HG02588 (cell line): ENCODE measurements at regions not wholly inside any gene's neighbourhood (a gene's known extent, or its start where the extent isn't known, plus 50 kb on each side); places are given as distances from the start of the nearest gene placed in this dataset.

ENCODE experiments used
- ATAC-seq: cut with Tn5 transposase; IDR thresholded peaks from one replicate; pipeline ENCODE4 v1.9.1; 2021; ENCODE audit warnings: mild to moderate bottlenecking, moderate library complexity; ENCODE audit not compliant: unreplicated experiment

DNA sequence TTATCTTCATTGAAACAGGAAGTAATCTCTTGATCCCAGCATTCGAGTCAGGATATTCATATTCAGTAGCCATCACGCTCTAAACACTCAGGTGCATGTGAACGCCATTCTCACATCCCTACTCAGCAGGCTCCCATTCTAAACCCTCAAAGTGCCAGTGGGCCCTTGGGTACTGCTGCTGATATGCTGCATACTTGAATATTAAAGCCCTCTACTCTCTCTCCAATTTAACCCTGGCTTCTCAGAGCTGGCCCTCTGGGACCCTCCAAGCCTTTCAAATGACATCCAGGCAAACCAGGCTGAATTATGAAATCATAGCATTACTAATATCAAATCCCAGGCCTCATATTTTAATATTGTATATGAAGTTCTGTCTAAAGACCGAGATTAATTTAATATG is 468.2 kb downstream of the NUF2 start:
- no peak for ATAC-seq

GRCh38 chr1:163794551-163794950 is 472.8 kb downstream of the NUF2 start:
- no peak for ATAC-seq

- no peak for ATAC-seq
Measured at GRCh38 chr1:163796394-163796821, 474.7 kb downstream of the NUF2 start.

DNA sequence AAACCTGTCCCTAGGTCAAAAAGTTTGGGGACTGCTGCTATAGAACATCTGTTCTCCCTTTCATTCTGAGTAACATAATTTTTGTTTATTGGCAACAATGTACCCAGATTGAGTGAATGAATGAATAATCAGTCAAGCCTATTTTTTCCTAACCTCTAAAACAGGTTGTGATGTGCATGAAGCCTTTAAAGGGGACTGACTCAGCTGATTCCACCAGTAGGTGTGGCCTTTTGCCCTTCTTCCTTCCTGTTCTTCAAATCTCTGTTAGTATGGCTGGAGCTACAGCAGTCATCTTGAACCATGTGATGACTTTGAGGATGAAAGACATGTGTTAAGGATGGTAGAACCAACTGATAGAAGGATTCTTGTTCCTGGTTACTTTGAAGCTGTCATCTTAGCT is 476.1 kb downstream of the NUF2 start:
- no peak for ATAC-seq

- no peak for ATAC-seq
Measured at GRCh38 chr1:163799190-163799805, 477.5 kb downstream of the NUF2 start.

- ATAC-seq = no peak
Measured at GRCh38 chr1:163807331-163808049, 485.7 kb downstream of the NUF2 start.

- no peak for ATAC-seq
Measured at GRCh38 chr1:163813251-163813650, 491.5 kb downstream of the NUF2 start.

DNA sequence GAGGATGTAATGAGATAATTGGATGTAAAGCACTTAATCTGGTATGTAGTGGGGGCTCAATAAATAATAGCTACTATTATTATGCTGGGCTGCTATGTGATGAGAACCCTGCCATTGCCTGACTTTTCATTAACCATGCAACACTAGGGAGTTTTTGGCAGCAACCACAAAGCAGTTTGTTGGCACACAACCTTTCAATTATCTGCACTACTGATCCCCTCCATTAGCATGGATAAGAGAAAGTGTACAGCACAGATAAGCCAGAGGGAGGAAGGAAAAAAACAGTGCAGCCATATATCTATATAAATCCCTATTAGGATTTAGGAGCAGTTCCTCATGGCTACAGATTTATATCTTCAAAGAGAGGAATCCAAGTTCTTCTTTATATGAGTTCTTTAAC is 498.5 kb downstream of the NUF2 start:
- no peak for ATAC-seq

DNA sequence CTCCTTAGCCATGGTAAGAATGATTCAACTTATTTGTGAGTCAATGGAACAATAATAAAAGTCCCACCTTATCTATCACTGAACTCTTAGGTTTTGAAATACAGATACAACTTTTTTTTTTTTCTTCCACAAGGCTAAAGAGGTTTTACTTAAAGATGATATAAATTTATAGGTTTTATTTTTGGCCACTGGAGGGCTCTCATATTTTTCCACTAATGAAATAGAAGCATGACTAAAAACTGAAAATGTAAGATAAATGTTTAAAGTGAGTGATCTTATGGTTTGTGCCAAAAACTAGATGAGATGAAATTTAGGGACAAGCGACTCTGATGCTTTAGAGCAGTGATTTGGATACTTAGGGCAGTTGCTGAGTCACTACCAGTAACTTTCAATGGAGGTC is 499.0 kb downstream of the NUF2 start:
- ATAC-seq = no peak

- no peak for ATAC-seq
Measured at GRCh38 chr1:163821679-163822078, 499.9 kb downstream of the NUF2 start.

DNA sequence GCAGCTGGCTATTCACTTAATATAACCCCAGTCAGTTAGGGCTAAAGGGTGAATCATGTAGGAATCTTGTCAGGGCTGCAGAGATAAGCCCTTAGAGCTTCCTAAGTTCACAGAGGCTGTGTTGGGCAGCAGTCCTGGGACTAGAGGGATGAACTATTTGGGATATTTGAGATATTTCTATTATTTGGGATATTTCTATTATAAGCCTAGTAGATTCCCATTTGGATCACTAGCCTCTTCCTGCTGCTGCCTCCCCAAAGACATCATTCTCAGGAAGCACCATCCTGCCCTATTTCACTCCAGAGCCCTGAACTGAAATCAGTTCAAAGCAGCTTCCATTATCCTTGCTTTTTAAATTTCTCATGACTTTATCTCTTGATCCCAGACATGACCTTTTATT is 501.3 kb downstream of the NUF2 start:
- ATAC-seq = no peak

- ATAC-seq = no peak
Measured at GRCh38 chr1:163824006-163824405, 502.3 kb downstream of the NUF2 start.

DNA sequence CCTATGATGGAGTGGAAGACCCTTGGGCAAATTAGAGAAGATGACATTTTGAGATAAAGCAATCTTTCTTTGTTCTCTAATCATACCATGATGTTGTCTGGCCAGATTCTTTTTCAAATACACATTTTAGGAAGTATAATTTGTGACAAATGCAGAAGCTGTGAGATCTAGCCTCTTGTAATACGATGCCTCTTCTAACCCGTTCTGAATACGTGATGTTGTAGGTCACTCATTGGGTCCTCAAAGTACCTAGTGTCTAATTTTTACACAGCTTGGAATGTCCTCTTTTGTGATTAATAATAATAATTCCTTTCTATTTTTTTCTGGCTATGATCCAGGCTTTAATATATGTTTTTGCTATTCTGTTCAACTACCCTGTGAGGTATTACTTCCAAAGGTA is 502.7 kb downstream of the NUF2 start:
- no peak for ATAC-seq

DNA sequence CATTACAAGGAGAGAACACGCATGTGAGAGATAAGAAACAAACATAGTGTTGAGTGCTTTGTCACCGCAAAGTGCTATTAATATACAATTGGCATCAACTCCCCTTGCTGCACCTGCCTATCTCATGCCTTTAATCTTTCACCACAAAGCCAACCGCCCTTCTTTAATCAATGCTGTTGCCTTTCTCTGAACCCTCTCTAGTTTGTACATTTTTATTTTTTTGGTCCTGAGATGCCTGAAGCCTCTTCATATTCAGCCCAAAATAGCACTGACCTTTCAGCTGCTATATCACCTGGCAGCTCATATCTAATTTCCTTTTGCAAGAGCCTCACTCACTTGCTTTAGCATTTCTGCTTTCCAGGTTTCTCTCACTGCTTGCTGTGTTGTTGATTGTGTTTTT is 504.7 kb downstream of the NUF2 start:
- no peak for ATAC-seq

GRCh38 chr1:163834778-163835177 is 513.0 kb downstream of the NUF2 start:
- ATAC-seq = no peak

- no peak for ATAC-seq
Measured at GRCh38 chr1:163836481-163836880, 514.7 kb downstream of the NUF2 start.

DNA sequence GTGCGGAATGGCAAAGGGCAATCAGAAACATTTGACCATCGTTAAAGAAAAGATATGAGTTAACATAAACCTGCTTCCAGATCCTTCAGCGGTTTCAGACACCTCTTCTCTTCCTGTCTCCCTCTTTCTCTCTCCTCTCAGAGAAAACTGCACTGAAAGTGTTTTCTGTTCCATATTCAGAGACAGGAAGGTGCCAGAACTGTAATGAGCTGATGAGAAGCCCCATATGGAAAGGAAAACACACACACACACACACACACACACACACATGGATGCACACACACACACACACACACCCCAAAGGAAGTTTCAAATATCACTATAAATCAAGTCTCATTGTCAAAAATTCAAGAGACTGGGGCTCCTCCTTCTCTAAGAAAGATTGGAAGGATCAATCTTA is 515.5 kb downstream of the NUF2 start:
- no peak for ATAC-seq

DNA sequence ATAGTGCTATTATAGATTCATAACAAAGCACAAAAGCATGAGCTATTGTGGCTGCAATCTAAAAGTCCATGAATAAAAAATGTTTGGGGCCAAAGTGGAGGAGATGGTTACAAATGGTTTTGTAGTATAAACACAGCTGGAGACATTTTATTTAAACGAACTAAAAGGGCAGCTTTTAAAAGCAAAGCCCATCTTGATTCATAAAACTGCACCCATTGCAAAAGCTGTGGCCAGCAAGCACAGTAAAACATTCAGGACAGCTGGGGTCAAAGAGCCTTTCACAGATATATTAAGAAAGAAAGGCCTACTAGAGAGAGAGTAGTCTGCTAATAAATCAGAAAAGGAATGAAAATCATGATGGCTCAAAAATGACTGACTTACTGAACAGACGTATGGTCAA is 520.8 kb downstream of the NUF2 start:
- ATAC-seq = no peak

GRCh38 chr1:163844459-163844858 is 522.7 kb downstream of the NUF2 start:
- no peak for ATAC-seq

DNA sequence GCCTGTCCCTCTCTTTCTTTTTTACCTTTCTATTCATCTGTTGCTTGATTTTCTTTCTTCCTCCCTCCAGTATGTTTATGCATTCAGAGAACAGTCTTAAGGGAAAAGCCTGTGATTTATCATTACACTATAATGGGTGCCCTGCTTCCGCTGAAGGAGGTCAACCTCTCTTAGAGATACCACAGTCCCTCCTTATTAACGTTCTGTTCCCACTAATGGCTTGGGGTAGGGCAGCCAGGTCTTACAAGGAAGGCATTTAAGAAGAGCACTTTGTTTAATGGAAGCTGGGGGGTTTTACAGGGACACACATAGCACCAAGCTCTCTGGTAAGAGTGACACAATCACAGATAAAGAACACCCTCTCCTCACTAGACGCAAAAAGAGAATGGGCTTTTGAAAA is 523.5 kb downstream of the NUF2 start:
- ATAC-seq = no peak

DNA sequence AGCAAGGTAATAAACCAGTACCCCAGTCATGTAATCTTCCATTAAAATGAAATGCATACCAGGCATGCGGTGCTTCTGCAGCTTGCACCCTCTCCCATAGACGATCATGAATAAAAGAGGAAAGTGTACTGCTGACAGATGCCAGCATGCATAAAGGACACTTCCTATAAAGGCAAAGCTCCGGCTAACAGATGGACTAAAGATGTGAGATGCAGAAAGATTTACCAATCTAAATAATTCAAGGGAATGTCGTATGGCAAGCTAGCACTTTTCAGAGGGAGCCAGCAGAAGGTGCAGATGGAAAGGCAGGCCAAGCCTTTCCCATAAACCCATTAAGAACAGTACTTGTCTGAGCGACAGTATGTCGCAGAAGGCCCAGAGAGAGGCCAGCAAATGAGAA is 542.0 kb downstream of the NUF2 start:
- no peak for ATAC-seq

DNA sequence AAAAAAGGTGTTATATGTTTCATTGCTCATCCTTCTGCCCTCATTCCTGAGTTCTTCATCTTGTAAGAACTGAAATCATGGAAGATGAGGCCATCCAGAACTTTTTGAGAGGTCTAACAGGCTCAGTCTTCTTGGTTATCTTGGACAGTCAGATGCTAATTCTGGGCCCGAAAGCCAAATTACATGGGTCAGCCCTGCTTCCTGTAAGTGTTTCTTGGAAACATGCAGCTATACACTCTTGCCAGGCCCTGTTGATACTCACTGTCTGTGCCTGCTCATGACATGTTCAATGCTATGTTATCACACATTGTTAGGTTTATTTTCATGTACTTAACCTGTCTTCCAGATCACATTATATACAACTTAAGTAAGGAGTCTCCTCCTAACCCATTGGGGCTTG is 542.5 kb downstream of the NUF2 start:
- ATAC-seq = no peak

DNA sequence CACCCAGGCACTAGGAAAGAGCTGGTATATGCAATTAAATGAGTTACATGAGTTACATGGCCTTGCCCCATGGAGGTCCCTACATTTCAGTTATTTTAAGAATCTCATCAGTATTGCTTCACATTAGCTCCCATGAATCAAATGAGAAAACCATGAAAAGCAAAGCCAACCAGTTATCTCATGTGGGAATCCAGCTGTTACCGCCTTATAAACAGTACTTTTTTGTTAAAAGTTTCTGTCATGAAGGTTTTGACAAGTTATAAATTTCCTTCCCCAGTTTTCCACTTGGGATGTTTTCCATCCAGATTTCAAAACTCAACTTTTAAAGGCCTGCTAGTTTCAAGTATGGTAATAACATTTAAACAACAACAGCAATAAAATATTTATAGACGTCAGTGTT is 544.8 kb downstream of the NUF2 start:
- ATAC-seq = no peak
